Occipital lobe (tissue), 2 donors: ENCODE measurements at regions not wholly inside any gene's neighbourhood (a gene's known extent, or its start where the extent isn't known, plus 50 kb on each side); places are given as distances from the start of the nearest gene placed in this dataset. TPM values are rescaled to one million over a fixed set of nuclear protein-coding genes. Genes with fewer than 3 reads are reported as not detected.

Experiments used
- DNase-seq: peaks from one replicate; lab custom pipeline; 2025; lab: John Stamatoyannopoulos, UW
- small RNA-seq: library from RNA; depleted of rRNA; stranded (forward); fragments of <200 nt; gene quantifications from one replicate; pipeline ENCODE3, GENCODE V24; 2014

- DNase-seq = no peak
Observed at GRCh38 chr5:130268489-130268888, 364.2 kb downstream of the CHSY3 start.

GRCh38 chr5:130267926-130268325 is 363.7 kb downstream of the CHSY3 start:
- DNase-seq = no peak

GRCh38 chr5:130260481-130260880 is 356.2 kb downstream of the CHSY3 start:
- no peak for DNase-seq

DNA sequence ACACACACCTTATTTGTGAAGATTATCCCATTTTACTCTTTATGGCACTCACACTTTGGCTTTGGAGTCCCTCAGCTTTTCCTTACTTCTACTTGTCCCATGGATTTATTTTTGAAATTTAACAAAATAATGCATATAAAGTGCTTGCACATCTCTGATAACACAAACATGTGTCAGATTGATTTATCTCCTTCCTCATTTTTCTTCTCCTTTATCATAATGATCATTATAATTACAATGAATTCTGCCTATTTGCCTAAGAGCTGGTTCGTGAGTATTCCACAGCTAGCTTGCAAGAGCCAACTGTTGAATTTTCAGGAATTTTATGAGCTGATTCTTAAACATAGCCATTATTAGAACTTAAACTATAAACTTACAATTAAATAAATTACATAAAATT is 347.7 kb downstream of the CHSY3 start:
- no peak for DNase-seq

DNA sequence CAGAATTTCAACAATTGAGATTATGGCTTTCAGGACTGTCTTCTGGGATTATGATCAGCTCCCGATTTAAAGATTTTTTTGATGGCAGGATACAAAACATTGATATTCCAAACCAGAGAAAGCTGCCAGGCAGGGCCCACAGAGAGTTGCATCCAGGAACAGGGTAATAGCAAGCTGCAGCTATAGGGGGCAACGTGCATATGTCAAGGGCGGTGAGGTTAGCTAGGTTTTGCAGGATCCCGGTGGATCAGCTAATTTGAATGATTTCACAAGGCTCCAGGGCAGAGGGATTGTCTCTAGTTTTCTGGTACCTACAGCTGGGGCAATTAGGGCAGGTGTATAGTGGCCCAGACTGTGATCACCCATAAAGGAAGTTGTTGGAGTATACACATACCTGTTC is 339.4 kb downstream of the CHSY3 start:
- no peak for DNase-seq

DNA sequence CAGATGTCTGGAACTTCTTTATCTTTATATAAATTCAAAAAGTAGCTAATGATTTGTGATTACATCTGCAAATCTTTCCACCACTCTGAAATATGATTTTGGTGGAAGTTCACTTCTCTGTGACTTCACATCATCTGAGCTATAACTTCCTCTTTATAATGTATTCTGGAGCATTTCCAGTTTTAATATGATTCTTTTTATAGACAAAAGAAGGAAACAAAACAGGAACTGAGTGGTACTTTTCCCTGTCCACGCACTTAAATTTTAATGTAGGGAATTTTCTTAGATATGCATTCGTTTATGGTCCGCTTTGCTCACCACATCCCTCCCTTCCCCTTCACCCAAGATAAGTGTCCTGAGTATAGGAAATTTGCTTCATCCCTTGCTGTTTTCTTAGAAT is 333.5 kb downstream of the CHSY3 start:
- DNase-seq = no peak

Small RNA genes in the stretch of these regions (small RNA-seq; reads per million reads assigned to genes)
- gene AC113367.2 (not detected), gene RNU7-53P (not detected)
